Keratinocyte (primary cell): ENCODE measurements at regions not wholly inside any gene's neighbourhood (a gene's known extent, or its start where the extent isn't known, plus 50 kb on each side); places are given as distances from the start of the nearest gene placed in this dataset.

Experiments used
- DNase-seq: peaks from one replicate; pipeline ENCODE4 v3.0.0-alpha.2; 2011; ENCODE audit warnings: low read depth, missing footprints, low spot score
- FAIRE-seq: peaks from 2 replicates; lab custom pipeline; 2011; peaks lifted over from hg19 to GRCh38; lab: Jason Lieb, UNC
- H2AFZ ChIP-seq: 2 replicates; pipeline ENCODE4 v1.6.0; 2012; ENCODE audit warnings: low read length, control low read depth, inconsistent platforms; ENCODE audit not compliant: control insufficient read depth
- H3K27ac ChIP-seq: 2 replicates; pipeline ENCODE4 v1.5.1; 2011; ENCODE audit warnings: low read length; ENCODE audit not compliant: control insufficient read depth, insufficient read depth
- H3K27me3 ChIP-seq: 3 replicates; pipeline ENCODE4 v1.6.0; 2011; ENCODE audit warnings: low read length; ENCODE audit not compliant: control insufficient read depth, insufficient read depth; ENCODE audit errors: extremely low read depth
- H3K36me3 ChIP-seq, 2 experiments: 2 replicates in 1 of 2; 3 replicates in 1 of 2; pipeline ENCODE4 v1.5.1; 2011; ENCODE audit warnings: low read length in 2 of 2, mild to moderate bottlenecking in 1 of 2; ENCODE audit not compliant: control insufficient read depth in 2 of 2, insufficient read depth in 2 of 2; ENCODE audit errors: extremely low read depth in 1 of 2
- H3K4me1 ChIP-seq: 3 replicates; pipeline ENCODE4 v1.5.1; 2011; ENCODE audit warnings: low read length; ENCODE audit not compliant: control insufficient read depth, insufficient read depth; ENCODE audit errors: extremely low read depth
- H3K4me2 ChIP-seq: 3 replicates; pipeline ENCODE4 v1.6.0; 2011; ENCODE audit warnings: low read depth, low read length; ENCODE audit not compliant: control insufficient read depth, insufficient read depth; ENCODE audit errors: extremely low read depth
- H3K4me3 ChIP-seq, 3 experiments: fragments of 200-600 bp in 1 of 3; sonication (generic) in 1 of 3; 2 replicates in 2 of 3; 3 replicates in 1 of 3; pipeline ENCODE4 v1.5.1; 2011 to 2016; ENCODE audit warnings: low read length in 3 of 3, mild to moderate bottlenecking in 3 of 3, control low read depth in 2 of 3, inconsistent platforms in 1 of 3, low read depth in 1 of 3, mixed read lengths in 1 of 3, mixed run types in 1 of 3, moderate library complexity in 1 of 3; ENCODE audit not compliant: control insufficient read depth in 2 of 3, insufficient read depth in 2 of 3; ENCODE audit errors: extremely low read depth in 1 of 3
- H3K79me2 ChIP-seq: 2 replicates; pipeline ENCODE4 v1.6.0; 2012; ENCODE audit warnings: low read length; ENCODE audit not compliant: control insufficient read depth, insufficient read depth
- H3K9ac ChIP-seq: 3 replicates; pipeline ENCODE4 v1.6.0; 2011; ENCODE audit warnings: low read length; ENCODE audit not compliant: control insufficient read depth, insufficient read depth; ENCODE audit errors: extremely low read depth
- H3K9me1 ChIP-seq: 3 replicates; pipeline ENCODE4 v1.6.0; 2011; ENCODE audit warnings: low read length; ENCODE audit not compliant: control insufficient read depth, insufficient read depth; ENCODE audit errors: extremely low read depth
- H3K9me3 ChIP-seq: 2 replicates; pipeline ENCODE4 v1.5.1; 2012; ENCODE audit warnings: low read depth, low read length; ENCODE audit not compliant: control insufficient read depth
- H4K20me1 ChIP-seq: 3 replicates; pipeline ENCODE4 v1.6.0; 2011; ENCODE audit warnings: low read length; ENCODE audit not compliant: control insufficient read depth, insufficient read depth; ENCODE audit errors: extremely low read depth
- EZH2 ChIP-seq: IDR thresholded peaks from one replicate; pipeline ENCODE4 v1.6.1; 2012; ENCODE audit warnings: inconsistent platforms, mild to moderate bottlenecking, low read length, moderate library complexity
- dilution Hi-C: fragments of 300-500 bp; cut with MboI; formaldehyde crosslinking; loops from one replicate; pipeline ENCODE4 v1.7.0; 2020; ENCODE audit warnings: low sequenced_read_pairs; ENCODE audit not compliant: extremely low pct_ligation_motif_present
- TF ChIP-seq, protein P1 (sequence below), 3 experiments: IDR thresholded peaks in 1 of 3; conservative IDR thresholded peaks in 1 of 3; optimal IDR thresholded peaks in 1 of 3; 2 replicates in 2 of 3; 3 replicates in 1 of 3; pipeline versions ENCODE3 to v1.5.1; 2011; ENCODE audit warnings: low read length in 3 of 3, mild to moderate bottlenecking in 3 of 3, moderate library complexity in 2 of 3, control low read depth in 1 of 3, inconsistent platforms in 1 of 3; ENCODE audit not compliant: insufficient read depth in 2 of 3; ENCODE audit errors: extremely low read depth in 1 of 3

DNA sequence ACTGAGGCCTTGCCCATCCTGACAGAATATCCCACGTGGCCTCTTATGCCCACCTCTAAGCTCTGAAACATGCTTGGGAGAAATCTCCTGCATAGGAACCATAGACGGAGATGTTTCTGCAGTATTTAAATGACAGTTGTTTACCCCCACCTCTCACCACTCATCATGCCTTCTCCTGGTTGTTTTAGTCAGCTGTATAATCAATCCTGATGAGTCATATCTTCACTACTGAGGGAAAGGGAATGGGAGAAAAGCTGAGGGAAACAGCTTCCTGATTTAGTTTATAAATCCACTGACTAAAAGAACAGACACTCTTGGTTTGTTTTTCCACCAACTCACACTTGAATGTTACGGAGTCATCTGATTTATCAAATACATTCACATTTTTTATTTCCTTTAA lies 113.2 kb upstream of the TENT5A start:
- H3K36me3 ChIP-seq, result no peaks in the 10 kb centered on the region
- H3K27me3 ChIP-seq, result no peaks in the 10 kb centered on the region
- no peaks in the 10 kb centered on the region for H4K20me1 ChIP-seq
- H3K4me2 ChIP-seq, result no peak overlapping the region
- no peak overlapping the region for H3K4me3 ChIP-seq
- DNase-seq, result no peak
- no peak overlapping the region for H3K9ac ChIP-seq
- no peak overlapping the region for H2AFZ ChIP-seq
- H3K79me2 ChIP-seq, result no peaks in the 10 kb centered on the region
- FAIRE-seq, result no peak
- TF ChIP-seq, protein P1, sequence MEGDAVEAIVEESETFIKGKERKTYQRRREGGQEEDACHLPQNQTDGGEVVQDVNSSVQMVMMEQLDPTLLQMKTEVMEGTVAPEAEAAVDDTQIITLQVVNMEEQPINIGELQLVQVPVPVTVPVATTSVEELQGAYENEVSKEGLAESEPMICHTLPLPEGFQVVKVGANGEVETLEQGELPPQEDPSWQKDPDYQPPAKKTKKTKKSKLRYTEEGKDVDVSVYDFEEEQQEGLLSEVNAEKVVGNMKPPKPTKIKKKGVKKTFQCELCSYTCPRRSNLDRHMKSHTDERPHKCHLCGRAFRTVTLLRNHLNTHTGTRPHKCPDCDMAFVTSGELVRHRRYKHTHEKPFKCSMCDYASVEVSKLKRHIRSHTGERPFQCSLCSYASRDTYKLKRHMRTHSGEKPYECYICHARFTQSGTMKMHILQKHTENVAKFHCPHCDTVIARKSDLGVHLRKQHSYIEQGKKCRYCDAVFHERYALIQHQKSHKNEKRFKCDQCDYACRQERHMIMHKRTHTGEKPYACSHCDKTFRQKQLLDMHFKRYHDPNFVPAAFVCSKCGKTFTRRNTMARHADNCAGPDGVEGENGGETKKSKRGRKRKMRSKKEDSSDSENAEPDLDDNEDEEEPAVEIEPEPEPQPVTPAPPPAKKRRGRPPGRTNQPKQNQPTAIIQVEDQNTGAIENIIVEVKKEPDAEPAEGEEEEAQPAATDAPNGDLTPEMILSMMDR (optimal IDR thresholded peaks at IDR 0.05 in 1 of 3, IDR thresholded peaks at IDR 0.05 in 1 of 3, conservative IDR thresholded peaks at IDR 0.05 in 1 of 3; ENCODE audit: extremely low read depth in 1 of 3, insufficient read depth in 2 of 3, low read length in 3 of 3), result no peak
- TF ChIP-seq EZH2, result no peak
- H3K9me1 ChIP-seq, result no peaks in the 10 kb centered on the region
- H3K4me1 ChIP-seq, result peaks cover 2% of the 10 kb centered on the region
- H3K27ac ChIP-seq, result no peak overlapping the region
- H3K9me3 ChIP-seq, result no peaks in the 10 kb centered on the region
- dilution Hi-C loops, result no loop called here

DNA sequence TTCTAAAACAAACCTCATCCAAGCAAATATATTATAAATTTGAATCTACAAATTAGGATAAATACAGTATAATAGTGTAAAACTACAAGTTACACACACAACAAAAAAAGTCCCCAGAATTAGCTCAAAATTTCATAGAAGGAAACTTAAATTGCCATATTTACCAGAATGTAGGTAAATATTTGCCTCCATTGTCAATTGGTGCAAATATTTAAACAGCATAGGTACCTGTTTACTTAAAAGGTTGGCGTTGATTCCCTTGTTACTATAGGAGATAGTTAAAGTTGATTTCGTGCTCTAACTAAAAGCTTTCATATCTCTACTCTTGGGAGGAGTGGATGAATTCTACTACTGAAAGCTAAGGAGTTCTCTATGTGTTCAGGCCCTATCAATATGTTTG lies 111.6 kb upstream of the TENT5A start:
- Histone ChIP-seq H3K27ac (no peak overlapping the region), H3K36me3 (no peaks in the 10 kb centered on the region), H3K4me3 (no peak overlapping the region), H3K79me2 (no peaks in the 10 kb centered on the region), H3K9me1 (no peaks in the 10 kb centered on the region), H3K9ac (no peak overlapping the region), H3K4me1 (peaks cover 2% of the 10 kb centered on the region), H2AFZ (no peak overlapping the region), H4K20me1 (no peaks in the 10 kb centered on the region), H3K9me3 (no peaks in the 10 kb centered on the region), H3K27me3 (no peaks in the 10 kb centered on the region), H3K4me2 (no peak overlapping the region)
- FAIRE-seq (no peak), DNase-seq (no peak)
- dilution Hi-C loops, result no loop called here
- TF ChIP-seq, protein P1 (optimal IDR thresholded peaks at IDR 0.05 in 1 of 3, IDR thresholded peaks at IDR 0.05 in 1 of 3, conservative IDR thresholded peaks at IDR 0.05 in 1 of 3; ENCODE audit: extremely low read depth in 1 of 3, insufficient read depth in 2 of 3, low read length in 3 of 3), result no peak
- TF ChIP-seq EZH2, result no peak
